CD4-positive, alpha-beta T cell treated with Interleukin-17A for 4 hours (primary cell): ENCODE measurements at regions not wholly inside any gene's neighbourhood (a gene's known extent, or its start where the extent isn't known, plus 50 kb on each side); places are given as distances from the start of the nearest gene placed in this dataset.

Experiments
- DNase-seq: peaks from one replicate; pipeline ENCODE4 v3.0.0-alpha.2; 2020; ENCODE audit warnings: mixed read lengths

DNA sequence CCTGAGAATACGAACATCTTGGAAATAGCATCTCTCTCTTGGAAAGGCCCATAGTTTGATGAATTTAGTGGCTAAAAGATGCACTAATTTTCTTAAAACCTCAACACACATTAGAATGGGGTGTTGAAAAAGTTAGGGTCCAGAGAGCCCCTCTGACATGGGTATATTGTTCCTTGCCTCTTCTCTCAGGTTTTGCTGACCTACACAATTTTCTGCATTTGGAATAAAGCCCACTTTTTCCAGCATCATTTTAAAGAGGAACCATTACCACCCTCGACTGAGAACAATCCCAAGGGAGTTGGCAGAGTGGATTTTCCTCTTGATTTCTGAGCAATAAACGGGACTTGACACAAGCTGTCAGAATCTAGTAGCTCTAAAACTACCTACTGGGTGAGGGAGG lies 156.1 kb downstream of the PMP22 start:
- DNase-seq = no peak

DNA sequence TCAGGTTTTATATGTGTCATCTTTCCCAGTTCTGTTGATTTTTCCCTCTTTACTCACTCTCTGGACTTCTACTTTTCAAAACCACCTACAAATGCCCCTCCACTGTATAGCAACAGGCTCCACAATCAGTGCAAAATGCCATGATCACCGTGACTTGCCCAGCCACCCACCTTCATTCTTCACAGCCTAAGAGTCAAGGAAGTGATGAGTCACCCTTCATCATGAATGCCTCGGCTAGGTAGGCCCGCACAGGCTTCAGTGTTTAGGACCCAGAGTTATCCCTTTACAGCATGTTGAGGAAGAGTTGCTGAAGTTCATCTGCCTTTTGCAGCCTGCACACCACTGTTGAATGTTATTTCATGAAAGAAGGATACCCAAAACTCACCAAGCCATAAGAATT lies 158.6 kb downstream of the PMP22 start:
- no peak for DNase-seq

GRCh38 chr17:15103785-15104184 lies 161.3 kb downstream of the PMP22 start:
- DNase-seq = no peak

DNA sequence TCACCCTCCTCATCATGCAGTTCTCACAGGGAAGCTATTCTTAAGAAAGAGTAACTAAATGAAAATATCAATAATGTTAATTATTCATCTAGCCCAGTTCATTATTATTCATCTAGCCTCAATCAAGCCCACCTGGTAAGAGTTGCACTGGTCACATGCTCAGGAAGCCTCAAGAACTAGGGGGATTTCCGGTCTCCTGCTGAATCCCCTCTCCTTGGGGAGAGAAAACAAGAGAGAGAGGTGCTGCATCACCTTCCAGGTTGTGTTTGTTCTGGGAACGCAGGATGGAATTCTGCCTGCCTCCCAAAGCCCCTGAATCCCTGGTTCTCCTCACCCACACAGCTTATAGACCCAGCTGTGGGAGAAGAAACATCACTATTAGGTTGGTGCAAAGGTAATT lies 164.0 kb downstream of the PMP22 start:
- DNase-seq = no peak

GRCh38 chr17:15096511-15096910 lies 168.6 kb downstream of the PMP22 start:
- no peak for DNase-seq

- no peak for DNase-seq
Measured at GRCh38 chr17:15095935-15096334, 169.2 kb downstream of the PMP22 start.

DNA sequence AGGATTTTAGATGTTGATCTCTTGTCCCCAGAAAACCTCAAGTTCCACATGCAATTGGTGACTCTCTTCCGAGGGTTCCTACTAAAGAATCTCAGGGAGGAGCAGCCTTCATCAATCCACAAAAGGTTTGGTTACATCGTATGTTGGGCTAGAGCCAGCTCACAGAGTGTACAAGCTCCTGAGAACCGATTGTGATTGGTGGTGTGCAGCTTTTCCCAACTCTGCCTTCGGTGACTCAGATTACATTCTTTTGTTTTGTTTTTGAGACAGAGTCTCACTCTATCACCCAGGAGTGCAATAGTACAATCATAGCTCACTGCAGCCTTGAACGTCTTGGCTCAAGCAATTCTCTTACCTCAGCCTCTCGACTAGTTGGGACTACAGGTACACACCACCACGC lies 172.4 kb downstream of the PMP22 start:
- DNase-seq = no peak

DNA sequence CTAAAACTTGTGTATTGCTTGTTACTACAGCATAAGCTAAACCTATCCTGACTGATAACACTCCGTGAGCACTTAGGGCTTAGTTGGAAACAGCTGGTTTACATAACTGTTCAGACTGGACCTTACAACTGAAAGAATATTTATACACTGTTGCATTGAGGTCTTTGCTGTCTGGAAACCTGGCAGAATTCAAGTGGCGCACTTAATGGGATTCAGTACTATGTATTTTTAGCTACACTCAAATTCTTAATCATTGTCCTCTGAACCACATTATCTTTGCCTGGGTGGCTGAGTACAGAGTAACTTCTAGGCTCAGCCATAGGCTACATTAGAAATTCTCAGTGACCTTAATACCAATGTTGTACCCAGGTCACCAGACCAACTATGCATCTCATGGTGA lies 172.9 kb downstream of the PMP22 start:
- DNase-seq = no peak

DNA sequence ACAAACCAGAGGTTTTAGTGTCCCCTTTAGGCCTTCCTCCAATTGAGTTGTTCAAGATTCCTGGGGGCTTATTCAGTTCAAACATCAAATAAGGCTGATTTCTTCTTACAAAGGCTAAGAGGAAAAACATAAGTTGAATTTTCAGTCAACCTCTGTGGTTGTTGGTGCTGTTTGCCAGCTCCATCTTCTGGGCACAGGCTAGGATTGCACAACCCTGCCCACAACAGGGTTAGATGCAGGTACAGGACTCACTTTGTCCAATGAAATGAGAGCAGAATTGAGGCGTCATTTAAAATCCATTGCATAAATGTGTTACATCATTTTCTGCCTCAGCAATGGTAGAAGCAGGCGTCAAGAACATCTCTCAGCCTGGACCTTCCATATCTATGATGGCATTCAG lies 173.3 kb downstream of the PMP22 start:
- DNase-seq = no peak

GRCh38 chr17:15090533-15090932 lies 174.6 kb downstream of the PMP22 start:
- no peak for DNase-seq

GRCh38 chr17:15087946-15088345 lies 177.2 kb downstream of the PMP22 start:
- no peak for DNase-seq

DNA sequence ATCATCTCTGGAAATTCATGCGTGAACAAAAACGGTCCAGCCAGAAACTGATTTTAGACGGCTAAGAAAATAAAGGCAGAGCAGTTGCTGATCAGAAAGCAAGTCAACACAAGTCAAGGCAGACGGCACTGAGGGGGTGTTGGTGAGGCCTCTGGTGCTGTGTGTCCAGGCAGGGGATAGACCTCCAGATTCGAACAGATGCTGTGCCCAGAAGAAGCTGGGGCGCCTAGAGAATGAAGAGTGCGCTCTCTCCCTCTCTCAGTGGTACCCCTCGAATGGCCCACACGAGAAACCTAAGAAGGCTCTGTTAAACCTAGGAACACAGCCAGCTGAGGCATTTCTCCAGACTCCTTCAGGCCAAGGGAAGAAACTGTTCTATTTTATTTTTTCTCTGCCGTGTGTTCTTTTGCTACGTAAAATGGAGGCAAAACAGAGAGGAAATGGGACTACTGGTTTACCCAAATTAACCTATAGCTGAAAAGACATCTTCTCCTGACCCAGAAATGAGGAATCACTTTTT lies 178.3 kb downstream of the PMP22 start:
- DNase-seq = no peak

DNA sequence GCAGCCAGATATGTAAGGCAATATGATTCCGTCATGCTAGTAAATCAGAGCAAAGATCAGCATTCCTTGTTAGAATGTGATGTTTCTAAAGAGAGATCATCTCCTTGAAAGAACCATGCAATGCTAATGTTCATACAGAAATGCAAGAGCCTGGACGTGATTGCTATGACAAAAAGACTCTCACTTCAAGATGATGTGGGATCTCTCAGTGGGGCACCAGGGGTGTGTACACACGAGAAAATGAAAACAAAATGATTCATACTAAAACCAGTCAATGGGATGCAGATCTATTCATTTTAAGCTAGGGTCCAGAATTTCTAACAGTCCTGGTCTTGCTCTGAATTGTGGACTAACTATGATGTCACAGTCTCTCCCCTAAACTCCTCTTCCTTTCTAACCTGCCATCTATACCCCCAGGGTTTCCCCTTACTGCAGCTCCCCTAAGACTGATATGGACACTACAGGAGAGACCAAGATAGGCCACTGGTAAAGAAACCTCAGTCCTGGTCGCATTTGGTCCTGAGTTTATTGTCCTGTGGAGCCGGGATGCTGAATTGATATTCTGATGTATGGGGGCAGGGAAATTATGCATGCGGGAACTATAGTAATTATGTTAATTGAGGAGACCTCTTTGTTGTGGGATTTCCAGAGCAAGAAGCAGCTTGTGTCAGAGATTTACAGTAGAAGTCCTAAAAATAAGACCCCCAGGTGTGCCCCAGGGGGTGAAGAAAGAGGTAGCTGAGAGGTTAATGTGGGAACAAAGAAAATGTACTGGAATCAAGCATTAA lies 179.0 kb downstream of the PMP22 start:
- no peak for DNase-seq

DNA sequence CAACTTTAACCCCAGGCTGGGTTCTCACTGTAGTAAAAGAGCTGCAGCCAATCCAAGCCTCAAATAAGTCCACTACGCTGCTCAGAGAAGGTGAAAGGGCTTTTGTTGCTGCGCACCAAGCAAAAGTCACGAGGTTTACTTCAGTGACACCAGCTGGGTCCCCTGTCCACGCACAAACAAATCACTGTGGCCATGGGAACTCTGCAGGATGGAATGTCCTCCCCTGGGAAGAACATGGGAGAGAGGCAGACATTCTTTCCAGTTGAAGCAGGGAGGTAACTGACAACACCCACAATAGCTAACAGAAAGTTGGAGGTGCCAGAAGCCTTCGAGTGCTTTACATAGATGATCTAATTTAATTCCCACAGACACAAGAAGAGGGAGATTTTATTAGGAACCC lies 181.9 kb downstream of the PMP22 start:
- no peak for DNase-seq

DNA sequence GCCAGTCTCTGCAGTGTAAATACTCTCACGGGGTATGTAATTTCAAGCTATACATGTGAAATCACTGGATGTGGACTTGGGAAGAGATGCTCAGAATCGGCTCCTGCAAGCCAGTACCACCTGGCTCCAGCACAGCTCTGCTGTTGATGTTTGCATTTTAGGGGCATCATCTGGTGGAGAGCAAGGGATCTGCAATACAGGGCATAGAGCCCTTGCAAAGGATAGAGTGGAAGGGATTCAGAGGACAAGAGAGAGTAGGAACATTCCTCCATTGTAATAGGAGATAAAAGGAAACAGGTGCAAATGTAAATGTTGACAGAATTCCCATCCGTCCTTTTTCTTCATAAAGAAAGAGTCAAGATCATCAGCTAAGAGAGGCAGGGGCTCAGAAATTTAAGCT lies 184.1 kb downstream of the PMP22 start:
- DNase-seq = no peak

GRCh38 chr17:15078570-15078969 lies 186.6 kb downstream of the PMP22 start:
- DNase-seq = no peak

DNA sequence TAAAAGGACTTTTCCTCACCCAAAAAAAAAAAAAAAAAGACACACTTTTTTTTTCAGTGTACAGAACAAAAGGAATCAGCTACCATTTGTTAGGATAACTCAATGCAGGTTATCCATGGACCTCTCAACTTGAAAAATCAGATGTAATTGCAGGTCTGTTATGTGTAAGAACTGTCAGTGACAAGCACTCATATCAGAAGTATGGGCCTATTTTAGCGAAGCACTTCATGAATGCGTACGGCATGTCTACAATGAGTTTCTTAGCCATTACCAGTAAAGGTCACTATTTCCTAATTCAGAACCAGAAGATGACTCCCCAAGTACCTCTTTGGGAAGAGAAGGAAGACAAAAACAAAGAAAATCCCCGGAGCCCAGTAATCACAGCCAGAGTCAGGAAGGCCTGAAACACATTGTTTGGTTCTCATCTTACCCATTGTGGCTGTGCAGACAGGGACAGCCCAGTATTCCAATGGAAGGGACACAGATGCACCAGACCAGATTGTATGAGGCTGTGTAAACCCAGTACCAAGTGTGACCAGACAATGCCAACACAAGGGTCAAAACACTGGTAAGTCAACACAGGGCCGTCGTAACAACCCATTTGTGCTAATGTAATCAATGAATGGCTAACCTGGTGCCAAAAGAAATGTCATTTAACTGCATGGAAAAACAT lies 188.0 kb downstream of the PMP22 start:
- DNase-seq = no peak

GRCh38 chr17:15051933-15052332 lies 213.2 kb downstream of the PMP22 start:
- DNase-seq = no peak

DNA sequence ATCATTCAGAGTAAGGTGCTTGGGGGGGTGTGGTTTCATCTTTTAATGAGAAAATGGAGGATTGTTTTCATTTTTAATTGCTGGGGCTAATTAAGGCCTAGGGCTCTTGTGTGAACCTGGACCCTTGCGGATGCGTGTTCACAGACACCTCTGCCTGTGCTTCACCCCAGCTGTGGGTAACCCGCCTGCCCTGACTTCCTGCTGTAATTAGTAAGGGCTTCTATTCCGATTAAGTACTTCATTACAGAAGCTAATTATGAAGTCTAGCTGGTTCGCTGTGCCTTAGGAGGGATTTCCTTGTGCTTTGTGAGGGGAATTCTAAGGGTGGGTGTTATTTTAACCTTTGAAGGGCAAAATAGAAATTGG lies 215.3 kb downstream of the PMP22 start:
- no peak for DNase-seq

DNA sequence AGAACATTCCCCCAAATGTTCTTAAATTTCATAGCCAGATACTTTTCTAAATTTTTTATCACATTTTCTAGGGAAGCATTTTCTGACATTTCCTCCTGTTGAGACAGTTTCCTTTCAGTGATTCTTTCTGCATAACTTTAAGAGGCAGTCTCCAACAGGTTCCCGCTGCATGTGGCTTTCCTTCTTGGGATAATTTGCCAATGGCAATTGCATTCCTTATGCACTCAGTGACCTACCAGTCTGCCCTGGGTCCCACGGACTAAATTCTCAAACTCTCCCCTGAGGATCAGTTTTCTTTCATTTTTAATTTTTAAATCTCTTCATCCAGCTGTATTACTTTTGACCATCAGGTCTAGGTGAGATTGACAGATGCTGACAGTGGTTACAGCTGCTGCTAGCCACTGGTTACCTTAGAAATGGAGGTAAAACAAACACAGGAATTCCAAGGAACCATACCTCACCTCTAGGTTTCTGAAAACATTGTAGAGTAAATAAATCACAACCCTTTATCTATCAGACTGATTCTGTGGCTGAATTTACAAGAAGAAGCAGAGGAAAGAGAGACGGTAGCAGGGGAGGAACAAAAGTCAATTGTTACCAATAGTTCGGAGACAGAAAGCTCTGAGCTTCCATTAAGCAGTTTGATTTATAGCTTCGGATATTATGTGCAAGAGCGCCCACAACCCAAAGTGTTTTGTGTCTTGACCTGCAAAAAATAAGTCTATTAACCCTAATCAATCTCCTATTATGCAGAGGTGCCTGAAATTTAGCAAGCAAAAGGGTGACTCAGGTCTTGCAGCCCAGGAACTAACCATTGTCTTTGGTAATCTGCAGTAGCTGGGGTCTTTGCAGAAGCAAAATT lies 216.0 kb downstream of the PMP22 start:
- no peak for DNase-seq

DNA sequence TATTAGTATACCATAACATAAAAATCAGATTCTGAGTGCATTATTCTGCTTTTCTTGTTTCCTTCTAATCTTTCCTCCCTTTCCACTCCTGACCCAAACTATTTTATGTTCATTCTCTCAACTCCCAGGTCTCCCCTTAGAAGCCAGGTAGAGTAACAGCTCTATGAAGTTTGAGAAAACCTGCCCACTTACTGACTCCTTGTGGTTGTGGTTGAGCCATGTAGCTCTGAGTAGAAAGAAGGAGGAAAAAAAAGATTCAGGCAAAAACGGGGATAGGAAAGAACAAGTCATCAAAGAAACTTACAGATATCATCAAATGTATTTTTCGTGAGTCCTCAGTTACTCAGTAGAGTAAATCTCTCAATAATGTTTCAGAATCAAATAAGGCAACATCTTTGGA lies 216.7 kb downstream of the PMP22 start:
- DNase-seq = no peak

GRCh38 chr17:15042311-15042710 lies 222.8 kb downstream of the PMP22 start:
- no peak for DNase-seq

DNA sequence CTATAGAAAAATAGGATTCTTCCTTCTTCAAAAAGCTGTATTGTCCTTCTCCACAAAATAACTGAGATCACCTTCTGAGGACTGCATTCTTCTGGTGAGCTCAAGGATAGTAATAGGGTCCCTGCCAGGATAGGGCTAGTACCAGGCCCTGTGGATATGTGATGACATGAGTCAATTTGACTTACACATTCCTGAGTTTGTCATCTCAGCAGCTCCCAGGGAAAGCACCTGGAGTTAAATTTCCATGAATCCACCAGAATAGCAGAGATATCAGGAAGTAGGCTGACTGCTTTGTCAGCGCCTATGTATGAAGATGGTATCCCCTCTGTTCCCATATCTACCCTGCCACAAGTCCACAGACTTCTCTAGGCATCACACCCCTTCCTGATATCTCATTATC lies 225.8 kb downstream of the PMP22 start:
- DNase-seq = no peak

DNA sequence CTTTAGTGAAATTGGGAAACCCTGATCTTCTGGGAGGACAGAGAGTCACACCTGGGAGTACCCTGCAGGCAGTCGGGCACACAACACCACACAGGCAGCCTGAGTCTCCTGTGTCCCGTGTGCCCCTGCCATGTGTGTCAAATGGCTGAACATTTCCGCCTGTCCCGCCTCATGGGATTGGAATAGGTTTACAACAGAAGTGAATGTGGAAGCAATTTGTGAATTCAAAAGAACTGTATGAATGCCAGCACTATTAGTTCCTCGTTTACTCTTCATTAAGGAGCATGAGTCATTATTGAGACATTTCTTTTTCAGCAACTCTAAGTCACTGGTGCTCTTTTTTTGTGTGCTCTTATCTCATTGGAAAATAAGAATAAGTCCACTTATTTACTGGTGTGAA lies 226.5 kb downstream of the PMP22 start:
- no peak for DNase-seq
